ENCODE measurements at regions not wholly inside any gene's neighbourhood (a gene's known extent, or its start where the extent isn't known, plus 50 kb on each side); places are given as distances from the start of the nearest gene placed in this dataset.
"Not testable (repeated sequence)": the region's sequence is repeated elsewhere in the genome, so short reads cannot be mapped to it uniquely, and the experiment has no call there.

GRCh38 chr1:199789141-199789540 is 238.4 kb upstream of the NR5A2 start:
- in situ Hi-C loops (cut with MboI; ENCODE audit: low sequenced_read_pairs): no loop called here

GRCh38 chr1:199791495-199791894 is 236.0 kb upstream of the NR5A2 start:
- in situ Hi-C loops (cut with MboI; ENCODE audit: low sequenced_read_pairs): no loop called here

GRCh38 chr1:199792874-199793273 is 234.6 kb upstream of the NR5A2 start:
- in situ Hi-C loops (cut with MboI; ENCODE audit: low sequenced_read_pairs): no loop called here

- in situ Hi-C loops (cut with MboI; ENCODE audit: low sequenced_read_pairs): no loop called here
These were observed 233.2 kb upstream of the NR5A2 start for GRCh38 chr1:199794105-199794863.

GRCh38 chr1:199799116-199799515 is 228.4 kb upstream of the NR5A2 start:
- in situ Hi-C loops (cut with MboI; ENCODE audit: low sequenced_read_pairs): no loop called here

GRCh38 chr1:199804526-199804925 is 223.0 kb upstream of the NR5A2 start:
- in situ Hi-C loops (cut with MboI; ENCODE audit: low sequenced_read_pairs): no loop called here

- in situ Hi-C loops (cut with MboI; ENCODE audit: low sequenced_read_pairs): no loop called here
These were observed 219.2 kb upstream of the NR5A2 start for GRCh38 chr1:199808110-199808870.

- in situ Hi-C loops (cut with MboI; ENCODE audit: low sequenced_read_pairs): no loop called here
These were observed 218.2 kb upstream of the NR5A2 start for GRCh38 chr1:199809311-199809710.

- in situ Hi-C loops (cut with MboI; ENCODE audit: low sequenced_read_pairs): no loop called here
These were observed 216.3 kb upstream of the NR5A2 start for GRCh38 chr1:199811163-199811562.

- in situ Hi-C loops (cut with MboI; ENCODE audit: low sequenced_read_pairs): no loop called here
These were observed 214.3 kb upstream of the NR5A2 start for GRCh38 chr1:199813198-199813597.

GRCh38 chr1:199815947-199816346 is 211.6 kb upstream of the NR5A2 start:
- in situ Hi-C loops (cut with MboI; ENCODE audit: low sequenced_read_pairs): no loop called here

GRCh38 chr1:199817266-199817665 is 210.2 kb upstream of the NR5A2 start:
- in situ Hi-C loops (cut with MboI; ENCODE audit: low sequenced_read_pairs): no loop called here

GRCh38 chr1:199821029-199821779 is 206.3 kb upstream of the NR5A2 start:
- in situ Hi-C loops (cut with MboI; ENCODE audit: low sequenced_read_pairs): no loop called here

- in situ Hi-C loops (cut with MboI; ENCODE audit: low sequenced_read_pairs): no loop called here
These were observed 195.1 kb upstream of the NR5A2 start for GRCh38 chr1:199832451-199832850.

- in situ Hi-C loops (cut with MboI; ENCODE audit: low sequenced_read_pairs): no loop called here
These were observed 192.8 kb upstream of the NR5A2 start for GRCh38 chr1:199834711-199835110.

- in situ Hi-C loops (cut with MboI; ENCODE audit: low sequenced_read_pairs): no loop called here
These were observed 191.1 kb upstream of the NR5A2 start for GRCh38 chr1:199836430-199836829.

- in situ Hi-C loops (cut with MboI; ENCODE audit: low sequenced_read_pairs): no loop called here
These were observed 190.2 kb upstream of the NR5A2 start for GRCh38 chr1:199837321-199837720.

- in situ Hi-C loops (cut with MboI; ENCODE audit: low sequenced_read_pairs): not testable (repeated sequence)
These were observed 187.9 kb upstream of the NR5A2 start for GRCh38 chr1:199839608-199840007.

- in situ Hi-C loops (cut with MboI; ENCODE audit: low sequenced_read_pairs): not testable (repeated sequence)
These were observed 184.4 kb upstream of the NR5A2 start for GRCh38 chr1:199843096-199843495.

GRCh38 chr1:199843861-199844260 is 183.6 kb upstream of the NR5A2 start:
- in situ Hi-C loops (cut with MboI; ENCODE audit: low sequenced_read_pairs): no loop called here

GRCh38 chr1:199847021-199847420 is 180.5 kb upstream of the NR5A2 start:
- in situ Hi-C loops (cut with MboI; ENCODE audit: low sequenced_read_pairs): no loop called here

Data from HL-60/S4 treated with retinoic acid at 250 ng/mL for 4 days and 3 days (cell line).